NB4 (cell line): ENCODE measurements at regions not wholly inside any gene's neighbourhood (a gene's known extent, or its start where the extent isn't known, plus 50 kb on each side); places are given as distances from the start of the nearest gene placed in this dataset.

Source experiments
- POLR2A ChIP-seq: IDR thresholded peaks from 2 replicates; pipeline ENCODE4 v1.6.1; 2011; ENCODE audit warnings: mild to moderate bottlenecking; ENCODE audit not compliant: insufficient read length; ENCODE audit errors: extremely low read depth
- TF ChIP-seq, protein P1 (sequence below): IDR thresholded peaks from one replicate; pipeline ENCODE4 v1.5.1; 2012; ENCODE audit warnings: low read depth, low read length

GRCh38 chr20:17093782-17094181, 133.1 kb upstream of the PCSK2 start:
- TF ChIP-seq, protein P1, sequence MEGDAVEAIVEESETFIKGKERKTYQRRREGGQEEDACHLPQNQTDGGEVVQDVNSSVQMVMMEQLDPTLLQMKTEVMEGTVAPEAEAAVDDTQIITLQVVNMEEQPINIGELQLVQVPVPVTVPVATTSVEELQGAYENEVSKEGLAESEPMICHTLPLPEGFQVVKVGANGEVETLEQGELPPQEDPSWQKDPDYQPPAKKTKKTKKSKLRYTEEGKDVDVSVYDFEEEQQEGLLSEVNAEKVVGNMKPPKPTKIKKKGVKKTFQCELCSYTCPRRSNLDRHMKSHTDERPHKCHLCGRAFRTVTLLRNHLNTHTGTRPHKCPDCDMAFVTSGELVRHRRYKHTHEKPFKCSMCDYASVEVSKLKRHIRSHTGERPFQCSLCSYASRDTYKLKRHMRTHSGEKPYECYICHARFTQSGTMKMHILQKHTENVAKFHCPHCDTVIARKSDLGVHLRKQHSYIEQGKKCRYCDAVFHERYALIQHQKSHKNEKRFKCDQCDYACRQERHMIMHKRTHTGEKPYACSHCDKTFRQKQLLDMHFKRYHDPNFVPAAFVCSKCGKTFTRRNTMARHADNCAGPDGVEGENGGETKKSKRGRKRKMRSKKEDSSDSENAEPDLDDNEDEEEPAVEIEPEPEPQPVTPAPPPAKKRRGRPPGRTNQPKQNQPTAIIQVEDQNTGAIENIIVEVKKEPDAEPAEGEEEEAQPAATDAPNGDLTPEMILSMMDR, result no peak
- no peak for TF ChIP-seq POLR2A
